SK-N-SH treated with all-trans-retinoic acid at 6 μM for 48 hours (cell line): ENCODE measurements at regions not wholly inside any gene's neighbourhood (a gene's known extent, or its start where the extent isn't known, plus 50 kb on each side); places are given as distances from the start of the nearest gene placed in this dataset.

Experiments
- ARNTL ChIP-seq: fragments of 450-650 bp; formaldehyde crosslinking; IDR thresholded peaks from 2 replicates; pipeline ENCODE4 v1.5.0; 2020; ENCODE audit warnings: low read depth, mild to moderate bottlenecking, moderate library complexity, borderline replicate concordance
- OSR1 ChIP-seq: fragments of 250-450 bp; sonication (Bioruptor Pico); IDR thresholded peaks from 2 replicates; pipeline ENCODE4 v1.8.0; 2022; ENCODE audit warnings: moderate library complexity, mild to moderate bottlenecking, inconsistent platforms
- PATZ1 ChIP-seq: fragments of 250-450 bp; sonication (Bioruptor Pico); IDR thresholded peaks from 2 replicates; pipeline ENCODE4 v1.8.0; 2020; ENCODE audit warnings: mild to moderate bottlenecking, moderate library complexity, borderline replicate concordance
- PPARA ChIP-seq: fragments of 250-450 bp; sonication (Bioruptor Pico); IDR thresholded peaks from 2 replicates; pipeline ENCODE4 v1.5.0; 2020; ENCODE audit warnings: mild to moderate bottlenecking, borderline replicate concordance
- SNAI2 ChIP-seq: fragments of 250-450 bp; sonication (Bioruptor Pico); IDR thresholded peaks from 2 replicates; pipeline ENCODE4 v1.5.0; 2020; ENCODE audit warnings: mild to moderate bottlenecking, moderate library complexity
- TSHZ2 ChIP-seq: fragments of 250-450 bp; sonication (Bioruptor Pico); IDR thresholded peaks from 2 replicates; pipeline ENCODE4 v1.5.0; 2020; ENCODE audit warnings: mild to moderate bottlenecking, moderate library complexity
- ZFP3 ChIP-seq: fragments of 250-450 bp; sonication (Bioruptor Pico); IDR thresholded peaks from 2 replicates; pipeline ENCODE4 v1.5.0; 2020; ENCODE audit warnings: mild to moderate bottlenecking, moderate library complexity
- ZFP30 ChIP-seq: fragments of 450-650 bp; formaldehyde crosslinking; IDR thresholded peaks from 2 replicates; pipeline ENCODE4 v1.5.0; 2022; ENCODE audit warnings: mild to moderate bottlenecking, moderate library complexity
- TF ChIP-seq, protein P1 (sequence below): fragments of 250-450 bp; sonication (Bioruptor Pico); IDR thresholded peaks from 2 replicates; pipeline ENCODE4 v1.5.1; 2021; ENCODE audit warnings: mild to moderate bottlenecking, moderate library complexity

- TF ChIP-seq PPARA (CRISPR knock-in tag) (no peak), PATZ1 (no peak), TSHZ2 (CRISPR knock-in tag) (no peak), SNAI2 (CRISPR knock-in tag) (no peak), OSR1 (CRISPR knock-in tag) (no peak), ARNTL (CRISPR knock-in tag) (no peak), ZFP30 (CRISPR knock-in tag) (no peak), ZFP3 (CRISPR knock-in tag) (no peak)
- TF ChIP-seq, protein P1, sequence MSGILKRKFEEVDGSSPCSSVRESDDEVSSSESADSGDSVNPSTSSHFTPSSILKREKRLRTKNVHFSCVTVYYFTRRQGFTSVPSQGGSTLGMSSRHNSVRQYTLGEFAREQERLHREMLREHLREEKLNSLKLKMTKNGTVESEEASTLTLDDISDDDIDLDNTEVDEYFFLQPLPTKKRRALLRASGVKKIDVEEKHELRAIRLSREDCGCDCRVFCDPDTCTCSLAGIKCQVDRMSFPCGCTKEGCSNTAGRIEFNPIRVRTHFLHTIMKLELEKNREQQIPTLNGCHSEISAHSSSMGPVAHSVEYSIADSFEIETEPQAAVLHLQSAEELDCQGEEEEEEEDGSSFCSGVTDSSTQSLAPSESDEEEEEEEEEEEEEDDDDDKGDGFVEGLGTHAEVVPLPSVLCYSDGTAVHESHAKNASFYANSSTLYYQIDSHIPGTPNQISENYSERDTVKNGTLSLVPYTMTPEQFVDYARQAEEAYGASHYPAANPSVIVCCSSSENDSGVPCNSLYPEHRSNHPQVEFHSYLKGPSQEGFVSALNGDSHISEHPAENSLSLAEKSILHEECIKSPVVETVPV (CRISPR knock-in tag) = no peak
These were observed 767.1 kb downstream of the UQCRFS1 start for GRCh38 chr19:28445826-28446225.
